Astrocyte of the spinal cord (primary cell): ENCODE measurements at regions not wholly inside any gene's neighbourhood (a gene's known extent, or its start where the extent isn't known, plus 50 kb on each side); places are given as distances from the start of the nearest gene placed in this dataset.

Experiments
- DNase-seq: peaks from one replicate; pipeline ENCODE4 v3.0.0; 2011; ENCODE audit warnings: low read depth, low spot score
- H3K4me3 ChIP-seq: 2 replicates; pipeline ENCODE4 v1.5.1; 2011; ENCODE audit warnings: low read depth, mild to moderate bottlenecking, low read length, moderate library complexity
- in situ Hi-C: cut with HindIII; loops from 2 replicates; pipeline ENCODE4 v1.10.0; 2017; ENCODE audit warnings: low sequenced_read_pairs
- TF ChIP-seq, protein P1 (sequence below): IDR thresholded peaks from 2 replicates; pipeline ENCODE4 v1.5.1; 2012; ENCODE audit warnings: low read depth, mild to moderate bottlenecking, low read length, inconsistent platforms

DNA sequence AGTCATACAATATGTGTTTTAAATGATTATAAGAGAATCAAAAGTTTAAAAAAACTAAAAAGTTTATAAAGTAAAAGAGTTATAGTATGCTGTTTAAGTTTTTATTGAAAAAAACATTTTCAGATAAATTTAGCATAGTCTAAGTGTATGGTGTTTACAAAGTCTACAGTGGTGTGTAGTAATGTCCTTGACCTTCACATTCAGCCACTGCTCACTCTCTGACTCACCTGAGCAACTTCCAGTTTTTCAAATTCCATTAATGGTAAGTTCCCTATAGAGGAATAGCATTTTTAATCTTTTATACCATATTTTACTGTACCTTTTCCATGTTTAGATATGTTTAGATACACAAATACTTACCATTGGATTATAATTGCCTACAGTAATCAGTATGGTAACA lies 842.4 kb upstream of the KLHL1 start:
- TF ChIP-seq, protein P1, sequence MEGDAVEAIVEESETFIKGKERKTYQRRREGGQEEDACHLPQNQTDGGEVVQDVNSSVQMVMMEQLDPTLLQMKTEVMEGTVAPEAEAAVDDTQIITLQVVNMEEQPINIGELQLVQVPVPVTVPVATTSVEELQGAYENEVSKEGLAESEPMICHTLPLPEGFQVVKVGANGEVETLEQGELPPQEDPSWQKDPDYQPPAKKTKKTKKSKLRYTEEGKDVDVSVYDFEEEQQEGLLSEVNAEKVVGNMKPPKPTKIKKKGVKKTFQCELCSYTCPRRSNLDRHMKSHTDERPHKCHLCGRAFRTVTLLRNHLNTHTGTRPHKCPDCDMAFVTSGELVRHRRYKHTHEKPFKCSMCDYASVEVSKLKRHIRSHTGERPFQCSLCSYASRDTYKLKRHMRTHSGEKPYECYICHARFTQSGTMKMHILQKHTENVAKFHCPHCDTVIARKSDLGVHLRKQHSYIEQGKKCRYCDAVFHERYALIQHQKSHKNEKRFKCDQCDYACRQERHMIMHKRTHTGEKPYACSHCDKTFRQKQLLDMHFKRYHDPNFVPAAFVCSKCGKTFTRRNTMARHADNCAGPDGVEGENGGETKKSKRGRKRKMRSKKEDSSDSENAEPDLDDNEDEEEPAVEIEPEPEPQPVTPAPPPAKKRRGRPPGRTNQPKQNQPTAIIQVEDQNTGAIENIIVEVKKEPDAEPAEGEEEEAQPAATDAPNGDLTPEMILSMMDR: no peak
- H3K4me3 ChIP-seq: no peak overlapping the region
- no peak for DNase-seq
- in situ Hi-C loops: no loop called here

DNA sequence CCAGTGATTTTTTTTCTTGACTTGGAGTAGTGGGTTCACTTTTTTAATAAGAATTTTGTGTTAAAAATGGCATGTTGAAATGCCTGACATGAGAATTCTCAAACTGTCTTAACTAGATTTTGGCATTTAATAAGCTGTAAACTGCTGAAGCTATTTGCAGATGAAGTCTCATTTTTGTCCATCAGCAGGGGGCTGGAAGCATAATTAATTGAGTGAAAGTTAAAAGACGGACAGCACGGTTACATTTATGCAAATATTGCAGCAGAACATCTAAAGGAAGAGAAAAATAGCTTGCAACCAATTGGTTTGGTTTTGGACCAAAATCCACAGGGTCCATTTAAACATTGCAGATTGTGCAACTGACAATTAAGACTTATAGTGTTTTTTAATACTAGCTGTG lies 837.3 kb upstream of the KLHL1 start:
- in situ Hi-C loops: no loop called here
- no peak for DNase-seq

DNA sequence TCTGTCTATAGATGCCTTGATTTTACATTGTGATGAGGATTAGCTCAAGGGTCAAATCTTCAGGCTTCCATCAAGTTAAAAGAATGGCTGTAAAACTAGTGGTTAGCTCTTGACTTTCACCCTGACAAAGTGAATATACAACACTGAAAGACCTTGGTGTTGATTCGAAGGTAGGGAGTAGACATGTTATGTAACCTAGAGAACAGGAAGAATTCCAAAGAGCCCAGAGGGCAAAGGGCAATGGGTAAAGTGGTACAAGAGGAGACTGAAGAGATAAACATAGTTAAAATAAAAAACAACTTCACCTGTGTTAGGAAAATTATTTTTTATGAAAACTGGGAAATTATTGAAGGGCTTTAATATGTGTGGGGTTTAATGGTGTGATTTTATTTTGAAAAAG lies 833.2 kb upstream of the KLHL1 start:
- H3K4me3 ChIP-seq: no peak overlapping the region
- TF ChIP-seq, protein P1: no peak
- no peak for DNase-seq
- in situ Hi-C loops: no loop called here

More for the DNA sequence above, 837.3 kb upstream of the KLHL1 start:
- TF ChIP-seq, protein P1: no peak
- H3K4me3 ChIP-seq: no peak overlapping the region

DNA sequence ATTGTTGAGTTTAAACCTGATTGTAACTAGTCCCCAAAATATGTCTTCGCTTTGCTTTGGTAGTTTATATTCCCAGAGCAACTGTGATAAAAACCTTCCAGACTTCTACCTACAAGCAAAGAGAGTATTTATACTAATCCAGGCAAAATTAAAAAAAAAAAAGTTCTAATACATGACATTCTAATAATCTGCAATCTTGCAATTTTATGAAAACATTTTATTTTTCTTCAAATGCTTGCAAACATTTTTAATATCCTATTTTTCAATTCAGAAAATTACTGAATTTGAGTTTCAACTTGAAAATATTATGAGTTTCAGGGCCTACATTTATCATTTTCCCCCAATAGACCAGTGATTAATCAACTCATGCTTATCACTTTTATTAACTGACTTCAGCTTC lies 830.2 kb upstream of the KLHL1 start:
- DNase-seq: no peak
- in situ Hi-C loops: no loop called here
- H3K4me3 ChIP-seq: no peak overlapping the region
- TF ChIP-seq, protein P1: no peak

DNA sequence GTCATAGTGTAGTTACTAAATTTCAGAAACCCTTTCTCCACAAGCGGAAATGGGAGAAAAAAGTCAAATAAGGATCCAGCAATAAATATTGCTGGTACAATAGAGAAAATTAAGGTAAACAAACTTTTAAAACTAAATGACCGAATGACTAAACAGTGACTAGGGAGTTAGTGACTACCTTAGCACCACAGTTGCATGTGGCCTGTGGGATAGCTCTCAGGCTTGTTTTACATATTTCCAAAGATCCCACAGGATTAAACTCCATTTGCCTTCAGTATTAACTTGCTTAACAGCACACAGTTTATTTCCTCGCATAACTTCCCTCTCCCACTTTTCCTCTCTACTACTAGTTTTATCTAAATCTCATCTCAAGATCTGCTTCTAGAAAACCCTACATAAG lies 824.3 kb upstream of the KLHL1 start:
- H3K4me3 ChIP-seq: no peak overlapping the region
- in situ Hi-C loops: no loop called here
- TF ChIP-seq, protein P1: no peak
- no peak for DNase-seq

DNA sequence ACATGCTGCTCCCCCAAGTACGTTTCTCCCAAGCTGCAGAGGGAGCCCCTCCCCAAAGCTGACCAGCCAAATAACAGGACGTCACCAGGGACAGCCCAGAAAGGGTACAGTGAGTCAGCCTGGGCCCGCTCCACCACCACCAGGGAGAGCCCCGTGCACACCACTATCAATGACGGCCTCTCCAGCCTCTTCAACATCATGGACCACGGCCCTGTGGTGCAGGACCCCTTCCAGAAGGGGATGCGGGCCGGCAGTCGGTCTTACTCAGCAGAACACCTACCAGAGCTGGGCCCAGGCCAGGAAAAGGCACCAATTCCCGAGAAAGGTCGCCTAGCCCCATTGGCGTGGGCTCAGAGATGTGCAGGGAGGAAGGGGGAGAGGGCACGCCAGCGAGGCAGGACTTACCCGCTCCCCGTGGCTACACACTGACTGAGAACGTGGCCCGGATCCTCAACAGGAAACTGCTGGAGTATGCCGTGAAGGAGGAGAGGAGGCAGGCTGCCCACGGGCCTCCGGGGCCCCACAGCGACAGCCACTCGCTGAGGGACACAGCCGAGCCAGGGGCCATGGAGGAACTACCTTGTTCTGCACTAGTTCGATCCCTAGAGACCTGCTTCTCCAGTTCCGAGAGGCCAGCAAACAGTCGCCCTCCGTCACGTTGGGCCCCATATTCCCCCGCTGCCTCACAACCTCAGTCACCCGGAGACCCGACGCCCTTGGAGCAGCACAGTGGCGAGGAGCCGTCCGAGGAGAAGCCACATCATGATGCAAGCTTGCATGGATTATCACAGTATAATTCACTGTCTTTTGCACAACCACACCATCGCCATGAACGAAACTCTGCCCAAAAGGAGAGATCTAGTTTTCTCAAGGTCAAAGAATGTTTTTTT lies 815.9 kb upstream of the KLHL1 start:
- in situ Hi-C loops: no loop called here
- DNase-seq: peak; percentile 22
- H3K4me3 ChIP-seq: no peak overlapping the region
- TF ChIP-seq, protein P1: no peak
